ENCODE measurements at regions not wholly inside any gene's neighbourhood (a gene's known extent, or its start where the extent isn't known, plus 50 kb on each side); places are given as distances from the start of the nearest gene placed in this dataset.

- no peaks in the 10 kb centered on the region for H3K36me3 ChIP-seq
- no peaks in the 10 kb centered on the region for H3K9me3 ChIP-seq
- no peak for DNase-seq
- WGBS, 2 donors (ENCODE audit: low coverage in 1 of 2): 41 to 49% methylated on average over 13 to 23 of the region's 24 CpGs
- H3K4me3 ChIP-seq: no peak overlapping the region
- in situ Hi-C loops (cut with MboI; ENCODE audit: low pct_ligation_motif_present in 1 of 4, low pct_unique_long_range_greater_than_20kb in 1 of 4, low sequenced_read_pairs in 3 of 4) (no loop called here), intact Hi-C loops (cut with DNase I; ENCODE audit: low total_unique reads) (no loop called here)
- H3K4me1 ChIP-seq: no peaks in the 10 kb centered on the region
- no peak overlapping the region for H3K27ac ChIP-seq
- H3K27me3 ChIP-seq: no peaks in the 10 kb centered on the region
- no peak for TF ChIP-seq CTCF (IDR thresholded peaks at IDR 0.05)
These were observed 330.8 kb downstream of the NPHP4 start for GRCh38 chr1:5661196-5662085.

GRCh38 chr1:5660141-5660935 lies 331.9 kb downstream of the NPHP4 start:
- Histone ChIP-seq H3K27me3 (no peaks in the 10 kb centered on the region), H3K36me3 (no peaks in the 10 kb centered on the region), H3K4me3 (no peak overlapping the region), H3K4me1 (no peaks in the 10 kb centered on the region), H3K27ac (no peak overlapping the region), H3K9me3 (no peaks in the 10 kb centered on the region)
- no peak for DNase-seq
- TF ChIP-seq POLR2A (IDR thresholded peaks at IDR 0.05) (no peak), EP300 (IDR thresholded peaks at IDR 0.05; ENCODE audit: low read depth) (no peak), POLR2AphosphoS5 (IDR thresholded peaks at IDR 0.05) (no peak), CTCF (IDR thresholded peaks at IDR 0.05) (no peak)
- in situ Hi-C loops (cut with MboI; ENCODE audit: low pct_ligation_motif_present in 1 of 4, low pct_unique_long_range_greater_than_20kb in 1 of 4, low sequenced_read_pairs in 3 of 4) (no loop called here), intact Hi-C loops (cut with DNase I; ENCODE audit: low total_unique reads) (no loop called here)
- WGBS, 2 donors (ENCODE audit: low coverage in 1 of 2): 44 to 64% methylated on average over 2 to 13 of the region's 13 CpGs

GRCh38 chr1:5659606-5660005 lies 332.6 kb downstream of the NPHP4 start:
- Histone ChIP-seq H3K4me1 (no peaks in the 10 kb centered on the region), H3K9me3 (no peaks in the 10 kb centered on the region), H3K4me3 (no peak overlapping the region), H3K27ac (no peak overlapping the region), H3K27me3 (no peaks in the 10 kb centered on the region), H3K36me3 (no peaks in the 10 kb centered on the region)
- WGBS, 2 donors (ENCODE audit: low coverage in 1 of 2): 64 to 83% methylated on average over 1 to 3 of the region's 3 CpGs
- in situ Hi-C loops (cut with MboI; ENCODE audit: low pct_ligation_motif_present in 1 of 4, low pct_unique_long_range_greater_than_20kb in 1 of 4, low sequenced_read_pairs in 3 of 4): no loop called here
- TF ChIP-seq POLR2A (IDR thresholded peaks at IDR 0.05) (no peak), CTCF (IDR thresholded peaks at IDR 0.05) (no peak), POLR2AphosphoS5 (IDR thresholded peaks at IDR 0.05) (no peak), EP300 (IDR thresholded peaks at IDR 0.05; ENCODE audit: low read depth) (no peak)
- DNase-seq: no peak
- intact Hi-C loops (cut with DNase I; ENCODE audit: low total_unique reads): no loop called here
